ENCODE measurements at regions not wholly inside any gene's neighbourhood (a gene's known extent, or its start where the extent isn't known, plus 50 kb on each side); places are given as distances from the start of the nearest gene placed in this dataset.

GRCh38 chr12:85664429-85664828, 171.8 kb downstream of the RASSF9 start:
- TF ChIP-seq, protein P1, sequence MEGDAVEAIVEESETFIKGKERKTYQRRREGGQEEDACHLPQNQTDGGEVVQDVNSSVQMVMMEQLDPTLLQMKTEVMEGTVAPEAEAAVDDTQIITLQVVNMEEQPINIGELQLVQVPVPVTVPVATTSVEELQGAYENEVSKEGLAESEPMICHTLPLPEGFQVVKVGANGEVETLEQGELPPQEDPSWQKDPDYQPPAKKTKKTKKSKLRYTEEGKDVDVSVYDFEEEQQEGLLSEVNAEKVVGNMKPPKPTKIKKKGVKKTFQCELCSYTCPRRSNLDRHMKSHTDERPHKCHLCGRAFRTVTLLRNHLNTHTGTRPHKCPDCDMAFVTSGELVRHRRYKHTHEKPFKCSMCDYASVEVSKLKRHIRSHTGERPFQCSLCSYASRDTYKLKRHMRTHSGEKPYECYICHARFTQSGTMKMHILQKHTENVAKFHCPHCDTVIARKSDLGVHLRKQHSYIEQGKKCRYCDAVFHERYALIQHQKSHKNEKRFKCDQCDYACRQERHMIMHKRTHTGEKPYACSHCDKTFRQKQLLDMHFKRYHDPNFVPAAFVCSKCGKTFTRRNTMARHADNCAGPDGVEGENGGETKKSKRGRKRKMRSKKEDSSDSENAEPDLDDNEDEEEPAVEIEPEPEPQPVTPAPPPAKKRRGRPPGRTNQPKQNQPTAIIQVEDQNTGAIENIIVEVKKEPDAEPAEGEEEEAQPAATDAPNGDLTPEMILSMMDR (conservative IDR thresholded peaks at IDR 0.05; ENCODE audit: low read length), result no peak
- TF ChIP-seq EZH2phosphoT487 (IDR thresholded peaks at IDR 0.05; ENCODE audit: borderline replicate concordance, low read depth, low read length), result no peak

Data from OCI-LY7 (cell line).